Panc1 (cell line): ENCODE measurements at regions not wholly inside any gene's neighbourhood (a gene's known extent, or its start where the extent isn't known, plus 50 kb on each side); places are given as distances from the start of the nearest gene placed in this dataset.

ENCODE experiments used
- ATAC-seq: fragments of 200-7000 bp; cut with Tn5 transposase; 2 replicates; pipeline ENCODE4 v1.9.1; 2020; ENCODE audit warnings: mild to moderate bottlenecking, moderate library complexity
- BruUV-seq: library from RNA; stranded (reverse); fragments of 400-500 nt; replicated peaks from 2 replicates; lab custom pipeline; 2021; lab: Mats Ljungman, UMichigan
- CTCF ChIA-PET: fragments of 300-600 bp; sonication (Branson Sonifier 250); formaldehyde crosslinking; loops from one replicate; lab custom pipeline; 2022; ENCODE audit warnings: antibody characterized with exemption; lab: Charles Lee
- POLR2A ChIA-PET: fragments of 300-600 bp; sonication (Branson Sonifier 250); formaldehyde crosslinking; loops from one replicate; lab custom pipeline; 2022; ENCODE audit warnings: antibody characterized with exemption; lab: Charles Lee
- DNase-seq: peaks from one replicate; pipeline ENCODE4 v3.0.0-alpha.2; 2010; ENCODE audit warnings: low read depth, low spot score
- H3K27ac ChIP-seq: 2 replicates; pipeline ENCODE4 v1.5.1; 2011; ENCODE audit warnings: mild to moderate bottlenecking, low read length, inconsistent platforms
- H3K27me3 ChIP-seq: fragments of 200-500 bp; sonication (Bioruptor generic); 2 replicates; pipeline ENCODE4 v1.6.0; 2014; ENCODE audit warnings: low read length, inconsistent platforms; ENCODE audit not compliant: control insufficient read depth, insufficient read depth
- H3K36me3 ChIP-seq: fragments of 200-500 bp; sonication (Bioruptor generic); 2 replicates; pipeline ENCODE4 v1.5.1; 2014; ENCODE audit warnings: inconsistent platforms, mild to moderate bottlenecking, low read length, moderate library complexity; ENCODE audit not compliant: control insufficient read depth, insufficient read depth
- H3K4me1 ChIP-seq: 2 replicates; pipeline ENCODE4 v1.5.1; 2011; ENCODE audit warnings: inconsistent platforms, mild to moderate bottlenecking, low read length, moderate library complexity; ENCODE audit not compliant: control insufficient read depth, insufficient read depth
- H3K4me3 ChIP-seq, 2 experiments: 2 replicates each; pipeline ENCODE4 v1.5.1; 2011 to 2012; ENCODE audit warnings: low read depth in 2 of 2, low read length in 2 of 2, mild to moderate bottlenecking in 2 of 2, inconsistent platforms in 1 of 2, moderate library complexity in 1 of 2
- H3K9me3 ChIP-seq: fragments of 200-500 bp; sonication (Bioruptor generic); 2 replicates; pipeline ENCODE4 v1.5.1; 2014; ENCODE audit warnings: low read depth, mild to moderate bottlenecking, inconsistent platforms, low read length, moderate library complexity; ENCODE audit not compliant: control insufficient read depth, insufficient read depth
- CTCF ChIP-seq: fragments of 450-650 bp; IDR thresholded peaks from 2 replicates; pipeline ENCODE4 v1.5.1; 2017; ENCODE audit warnings: mild to moderate bottlenecking
- POLR2AphosphoS5 ChIP-seq: IDR thresholded peaks from 2 replicates; pipeline ENCODE4 v1.6.1; 2012; ENCODE audit warnings: mild to moderate bottlenecking, low read depth, low read length, moderate library complexity
- REST ChIP-seq, 2 experiments: IDR thresholded peaks; 2 replicates each; pipeline ENCODE4 v1.6.1; 2011 to 2012; ENCODE audit warnings: low read depth in 2 of 2, control low read depth in 1 of 2, low read length in 1 of 2, mild to moderate bottlenecking in 1 of 2, moderate library complexity in 1 of 2; ENCODE audit not compliant: insufficient read depth in 1 of 2
- SIN3A ChIP-seq: IDR thresholded peaks from 2 replicates; pipeline ENCODE4 v1.6.1; 2012; ENCODE audit warnings: low read depth, mild to moderate bottlenecking, low read length, moderate library complexity, borderline replicate concordance; ENCODE audit not compliant: insufficient read depth
- TCF7L2 ChIP-seq: IDR thresholded peaks from 2 replicates; pipeline ENCODE4 v1.6.1; 2011; ENCODE audit warnings: mild to moderate bottlenecking, low read depth, low read length, inconsistent platforms
- in situ Hi-C: cut with HindIII; loops from 2 replicates; pipeline ENCODE4 v1.10.0; 2016; ENCODE audit warnings: low sequenced_read_pairs, low pct_unique_long_range_greater_than_20kb
- intact Hi-C: fragments of 100-400 bp; cut with micrococcal nuclease; formaldehyde crosslinking; loops from one replicate; pipeline ENCODE4 v1.10.0; 2022; ENCODE audit not compliant: unreplicated experiment

- Histone ChIP-seq H3K27ac (no peak overlapping the region), H3K36me3 (no peaks in the 10 kb centered on the region), H3K4me1 (no peaks in the 10 kb centered on the region), H3K9me3 (no peaks in the 10 kb centered on the region), H3K27me3 (no peaks in the 10 kb centered on the region), H3K4me3 (no peak overlapping the region)
- no peak for ATAC-seq
- no peak for DNase-seq
- no TSS peak for BruUV-seq
- TF ChIP-seq CTCF, result no peak
- TF ChIP-seq POLR2AphosphoS5, result no peak
- TF ChIP-seq SIN3A, result no peak
- no peak for TF ChIP-seq TCF7L2
- TF ChIP-seq REST (IDR thresholded peaks at IDR 0.05; ENCODE audit: insufficient read depth in 1 of 2, low read depth in 2 of 2, low read length in 1 of 2), result no peak
- intact Hi-C loops, result no loop called here
- in situ Hi-C loops, result no loop called here
- POLR2A ChIA-PET, result no interaction called here
- CTCF ChIA-PET, result interaction anchor here (0.6 kb wide), 1 partner anchor 122 kb away, joined by 3 read pairs; no protein-coding TSS in a partner anchor
Observed at GRCh38 chr7:101725921-101726320, 91.5 kb upstream of the CUX1 start.

GRCh38 chr7:101727184-101727583, 90.2 kb upstream of the CUX1 start:
- Histone ChIP-seq H3K36me3 (no peaks in the 10 kb centered on the region), H3K27me3 (no peaks in the 10 kb centered on the region), H3K9me3 (no peaks in the 10 kb centered on the region), H3K27ac (no peak overlapping the region), H3K4me3 (no peak overlapping the region), H3K4me1 (no peaks in the 10 kb centered on the region)
- BruUV-seq, result no TSS peak
- intact Hi-C loops, result no loop called here
- ATAC-seq (no peak), DNase-seq (no peak)
- TF ChIP-seq SIN3A, result no peak
- TF ChIP-seq TCF7L2, result no peak
- no peak for TF ChIP-seq CTCF
- no peak for TF ChIP-seq POLR2AphosphoS5
- no peak for TF ChIP-seq REST (IDR thresholded peaks at IDR 0.05; ENCODE audit: insufficient read depth in 1 of 2, low read depth in 2 of 2, low read length in 1 of 2)
- CTCF ChIA-PET, result no interaction called here
- in situ Hi-C loops, result no loop called here
- POLR2A ChIA-PET, result no interaction called here
